Trophoblast cell (in vitro differentiated cells and primary cell): ENCODE measurements at regions not wholly inside any gene's neighbourhood (a gene's known extent, or its start where the extent isn't known, plus 50 kb on each side); places are given as distances from the start of the nearest gene placed in this dataset.
"Not testable (repeated sequence)": the region's sequence is repeated elsewhere in the genome, so short reads cannot be mapped to it uniquely, and the experiment has no call there.

ENCODE experiments used
- DNase-seq, 2 donors: peaks; one replicate each; pipeline ENCODE4 v3.0.0-alpha.2; 2016
- H2AFZ ChIP-seq: 2 replicates; pipeline ENCODE4 v1.6.1; 2013; ENCODE audit warnings: low read length, moderate library complexity, mild to moderate bottlenecking; ENCODE audit not compliant: insufficient read depth, poor library complexity
- H2AK5ac ChIP-seq: 2 replicates; pipeline ENCODE4 v1.6.1; 2013; ENCODE audit warnings: mild to moderate bottlenecking, low read length
- H2BK120ac ChIP-seq: 2 replicates; pipeline ENCODE4 v1.6.1; 2013; ENCODE audit warnings: low read length, mild to moderate bottlenecking, moderate library complexity; ENCODE audit not compliant: insufficient read depth, poor library complexity
- H2BK12ac ChIP-seq: 2 replicates; pipeline ENCODE4 v1.6.1; 2013; ENCODE audit warnings: mild to moderate bottlenecking, low read length, moderate library complexity
- H2BK5ac ChIP-seq: 2 replicates; pipeline ENCODE4 v1.6.1; 2013; ENCODE audit warnings: low read length, low read depth, moderate library complexity, mild to moderate bottlenecking; ENCODE audit not compliant: poor library complexity
- H3K14ac ChIP-seq: 2 replicates; pipeline ENCODE4 v1.6.1; 2013; ENCODE audit warnings: mild to moderate bottlenecking, low read length
- H3K18ac ChIP-seq: 2 replicates; pipeline ENCODE4 v1.6.1; 2013; ENCODE audit warnings: mild to moderate bottlenecking, low read length
- H3K23ac ChIP-seq: 2 replicates; pipeline ENCODE4 v1.6.1; 2013; ENCODE audit warnings: low read length
- H3K27ac ChIP-seq: 2 replicates; pipeline ENCODE4 v1.5.1; 2013; ENCODE audit warnings: low read depth, mild to moderate bottlenecking, inconsistent platforms, low read length, moderate library complexity
- H3K27me3 ChIP-seq: 2 replicates; pipeline ENCODE4 v1.6.1; 2013; ENCODE audit warnings: inconsistent platforms, mild to moderate bottlenecking, low read length, moderate library complexity; ENCODE audit not compliant: insufficient read depth
- H3K36me3 ChIP-seq, 2 experiments: 1 replicate in 1 of 2; 2 replicates in 1 of 2; pipeline ENCODE4 v1.6.1; 2013; ENCODE audit warnings: low read length in 2 of 2, mild to moderate bottlenecking in 2 of 2, moderate library complexity in 1 of 2; ENCODE audit not compliant: insufficient read depth in 2 of 2, control insufficient read depth in 1 of 2
- H3K4ac ChIP-seq: 2 replicates; pipeline ENCODE4 v1.6.1; 2013; ENCODE audit warnings: low read depth, mild to moderate bottlenecking, low read length, moderate library complexity
- H3K4me1 ChIP-seq, 2 experiments: 1 replicate in 1 of 2; 2 replicates in 1 of 2; pipeline ENCODE4 v1.6.1; 2013; ENCODE audit warnings: low read length in 2 of 2, mild to moderate bottlenecking in 2 of 2, moderate library complexity in 1 of 2; ENCODE audit not compliant: insufficient read depth in 2 of 2, control insufficient read depth in 1 of 2
- H3K4me2 ChIP-seq: 2 replicates; pipeline ENCODE4 v1.6.1; 2013; ENCODE audit warnings: inconsistent platforms, mild to moderate bottlenecking, low read length, moderate library complexity
- H3K4me3 ChIP-seq: 2 replicates; pipeline ENCODE4 v1.5.1; 2013; ENCODE audit warnings: mild to moderate bottlenecking, low read depth, low read length, inconsistent platforms
- H3K79me1 ChIP-seq: one replicate; pipeline ENCODE4 v1.6.1; 2013; ENCODE audit warnings: low read length
- H3K79me2 ChIP-seq: 2 replicates; pipeline ENCODE4 v1.6.1; 2013; ENCODE audit warnings: low read length, mild to moderate bottlenecking; ENCODE audit not compliant: control insufficient read depth, insufficient read depth, poor library complexity
- H3K9ac ChIP-seq: 2 replicates; pipeline ENCODE4 v1.6.1; 2013; ENCODE audit warnings: mild to moderate bottlenecking, low read length
- H3K9me3 ChIP-seq: 2 replicates; pipeline ENCODE4 v1.6.1; 2013; ENCODE audit warnings: low read depth, mild to moderate bottlenecking, control low read depth, inconsistent platforms, low read length; ENCODE audit not compliant: insufficient read depth
- H4K12ac ChIP-seq: 2 replicates; pipeline ENCODE4 v1.6.1; 2013; ENCODE audit warnings: low read depth, mild to moderate bottlenecking, low read length, moderate library complexity
- H4K8ac ChIP-seq: 2 replicates; pipeline ENCODE4 v1.6.1; 2013; ENCODE audit warnings: low read depth, mild to moderate bottlenecking, low read length, moderate library complexity
- H4K91ac ChIP-seq: one replicate; pipeline ENCODE4 v1.6.1; 2013; ENCODE audit warnings: low read depth, mild to moderate bottlenecking, low read length, moderate library complexity
- WGBS: extraction: QIAGEN DNeasy Blood & Tissue Kit; methylation state at CpG from one replicate; pipeline ENCODE4 v1.1.7; 2013; ENCODE audit warnings: missing lambda C conversion rate; ENCODE audit not compliant: insufficient read length, insufficient coverage; ENCODE audit errors: extremely low coverage; 5-methylcytosine and 5-hydroxymethylcytosine counted together

GRCh38 chr2:199185174-199185573 is 272.6 kb downstream of the SATB2 start:
- H3K23ac ChIP-seq, H2AFZ ChIP-seq, H2BK5ac ChIP-seq, H2BK120ac ChIP-seq, H3K27me3 ChIP-seq, H2BK12ac ChIP-seq, H3K79me1 ChIP-seq, H4K8ac ChIP-seq, H3K36me3 ChIP-seq, H3K4me3 ChIP-seq, DNase-seq, H3K4me1 ChIP-seq, H3K4ac ChIP-seq, H4K91ac ChIP-seq, H3K14ac ChIP-seq, H2AK5ac ChIP-seq, H3K79me2 ChIP-seq, H3K27ac ChIP-seq, H3K9ac ChIP-seq, H3K4me2 ChIP-seq, H3K18ac ChIP-seq, H4K12ac ChIP-seq, H3K9me3 ChIP-seq: not testable (repeated sequence)
- WGBS: no CpG with 5 or more reads among the region's 5 CpGs

DNA sequence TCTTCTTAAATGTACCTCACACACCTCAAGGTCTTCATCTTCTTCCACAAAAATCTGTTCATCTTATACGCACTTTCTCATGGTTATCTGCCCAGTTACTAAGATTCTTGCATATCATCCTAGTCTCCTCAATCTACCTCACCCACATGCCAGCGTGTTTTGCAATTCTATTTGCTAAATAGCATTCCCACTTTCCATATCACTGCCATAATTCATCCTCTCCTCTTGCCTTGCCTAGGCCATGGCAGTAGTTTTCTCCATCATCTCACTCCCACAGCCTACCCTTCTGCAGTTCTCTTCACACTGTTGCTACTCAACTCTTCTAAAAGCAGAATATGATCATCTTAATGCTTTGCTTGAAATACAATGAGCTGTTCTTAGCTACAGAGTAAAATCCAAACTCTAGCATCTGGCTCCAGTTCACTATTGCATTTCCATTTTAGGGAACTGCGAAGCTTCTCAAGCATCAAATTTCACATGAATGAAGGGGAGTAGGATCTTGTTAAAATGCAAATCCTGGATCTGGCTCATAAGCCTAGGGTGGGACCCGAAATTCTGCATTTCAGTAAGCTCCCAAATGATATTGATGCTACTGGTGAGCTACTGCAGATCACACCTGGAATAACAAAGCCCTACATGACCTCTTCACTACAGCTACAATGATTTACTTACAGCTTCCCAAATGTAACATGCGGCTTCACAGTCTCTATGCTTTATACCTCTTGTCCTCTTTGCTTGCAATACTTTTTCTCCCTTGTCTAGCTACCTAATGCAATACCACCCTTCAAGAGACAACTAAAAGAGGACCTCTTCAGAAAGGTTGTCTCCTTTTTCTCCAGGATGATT is 293.9 kb downstream of the SATB2 start:
- Histone ChIP-seq H2AFZ (no peak overlapping the region), H3K23ac (no peak overlapping the region), H3K4me3 (no peak overlapping the region), H3K9me3 (no peaks in the 10 kb centered on the region), H2BK5ac (no peak overlapping the region), H2AK5ac (no peak overlapping the region), H3K14ac (no peak overlapping the region), H3K36me3 (no peaks in the 10 kb centered on the region), H3K4me1 (no peaks in the 10 kb centered on the region), H3K4me2 (no peak overlapping the region), H4K91ac (no peak overlapping the region), H3K18ac (no peak overlapping the region), H4K8ac (no peak overlapping the region), H4K12ac (no peak overlapping the region), H3K27me3 (no peaks in the 10 kb centered on the region), H3K9ac (no peak overlapping the region), H3K79me2 (no peaks in the 10 kb centered on the region), H3K79me1 (no peaks in the 10 kb centered on the region), H3K4ac (no peak overlapping the region), H2BK120ac (no peak overlapping the region), H2BK12ac (no peak overlapping the region), H3K27ac (no peak overlapping the region)
- WGBS: no CpG with 5 or more reads among the region's 5 CpGs
- DNase-seq: no peak

DNA sequence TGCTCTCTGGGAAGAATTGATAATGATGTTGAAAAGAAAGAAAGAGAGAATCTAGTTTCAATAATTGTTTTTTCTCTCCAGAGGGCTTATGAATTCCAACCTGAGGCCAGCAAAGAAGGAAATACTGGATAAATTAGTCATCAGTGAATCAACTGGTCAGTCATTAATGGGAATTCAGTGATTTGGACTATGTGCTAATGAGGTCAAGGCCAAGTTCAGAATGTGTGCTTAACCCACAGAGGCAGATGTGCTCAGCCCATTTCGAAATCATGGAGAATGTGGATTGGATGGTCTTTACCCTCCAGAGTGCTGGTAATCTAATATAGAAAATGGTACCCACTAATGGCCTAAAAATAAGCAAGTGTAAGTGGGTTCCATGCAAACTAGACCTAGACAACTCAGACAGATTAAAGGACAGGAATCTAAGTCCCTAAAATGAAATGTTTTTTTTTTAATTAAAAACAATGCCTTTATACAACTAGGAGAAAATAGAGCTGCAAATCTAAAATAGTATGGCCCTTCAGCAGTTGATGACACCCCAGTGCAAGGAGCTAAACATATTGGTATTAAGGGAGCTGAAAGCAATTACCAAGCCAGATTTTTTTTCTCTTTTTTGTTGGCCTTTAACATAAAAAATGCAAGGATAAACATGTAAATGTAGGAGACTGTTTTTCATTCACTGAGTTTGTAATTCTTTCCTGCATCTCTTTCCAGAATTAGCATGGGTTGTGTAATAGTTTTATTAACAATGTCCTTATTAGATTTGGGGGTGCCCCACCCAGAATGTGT is 296.9 kb downstream of the SATB2 start:
- Histone ChIP-seq H3K4me2 (no peak overlapping the region), H3K18ac (no peak overlapping the region), H3K4ac (no peak overlapping the region), H3K4me1 (no peaks in the 10 kb centered on the region), H3K9ac (no peak overlapping the region), H3K36me3 (no peaks in the 10 kb centered on the region), H2BK120ac (no peak overlapping the region), H4K91ac (no peak overlapping the region), H3K79me1 (no peaks in the 10 kb centered on the region), H2BK5ac (no peak overlapping the region), H3K79me2 (no peaks in the 10 kb centered on the region), H4K8ac (no peak overlapping the region), H2BK12ac (no peak overlapping the region), H4K12ac (no peak overlapping the region), H2AFZ (no peak overlapping the region), H3K9me3 (no peaks in the 10 kb centered on the region), H2AK5ac (no peak overlapping the region), H3K4me3 (no peak overlapping the region), H3K23ac (no peak overlapping the region), H3K27ac (no peak overlapping the region), H3K14ac (no peak overlapping the region), H3K27me3 (no peaks in the 10 kb centered on the region)
- WGBS: no CpG with 5 or more reads among the region's 1 CpG
- DNase-seq: no peak

GRCh38 chr2:199160081-199160480 is 297.7 kb downstream of the SATB2 start:
- no peak overlapping the region for H3K9ac ChIP-seq
- H3K4me1 ChIP-seq: no peaks in the 10 kb centered on the region
- H2AFZ ChIP-seq: no peak overlapping the region
- H4K12ac ChIP-seq: no peak overlapping the region
- no peaks in the 10 kb centered on the region for H3K79me2 ChIP-seq
- H3K27ac ChIP-seq: no peak overlapping the region
- no peak overlapping the region for H4K8ac ChIP-seq
- H4K91ac ChIP-seq: no peak overlapping the region
- no peaks in the 10 kb centered on the region for H3K9me3 ChIP-seq
- no peak overlapping the region for H3K14ac ChIP-seq
- H2BK12ac ChIP-seq: no peak overlapping the region
- H3K4ac ChIP-seq: no peak overlapping the region
- no peak overlapping the region for H3K18ac ChIP-seq
- no peak overlapping the region for H2BK5ac ChIP-seq
- no peak overlapping the region for H3K4me2 ChIP-seq
- H3K23ac ChIP-seq: no peak overlapping the region
- H2AK5ac ChIP-seq: no peak overlapping the region
- H3K79me1 ChIP-seq: no peaks in the 10 kb centered on the region
- WGBS: no CpG with 5 or more reads among the region's 4 CpGs
- no peaks in the 10 kb centered on the region for H3K36me3 ChIP-seq
- no peak overlapping the region for H3K4me3 ChIP-seq
- DNase-seq: no peak
- H2BK120ac ChIP-seq: no peak overlapping the region
- H3K27me3 ChIP-seq: no peaks in the 10 kb centered on the region
